ENCODE measurements at regions not wholly inside any gene's neighbourhood (a gene's known extent, or its start where the extent isn't known, plus 50 kb on each side); places are given as distances from the start of the nearest gene placed in this dataset.

DNA sequence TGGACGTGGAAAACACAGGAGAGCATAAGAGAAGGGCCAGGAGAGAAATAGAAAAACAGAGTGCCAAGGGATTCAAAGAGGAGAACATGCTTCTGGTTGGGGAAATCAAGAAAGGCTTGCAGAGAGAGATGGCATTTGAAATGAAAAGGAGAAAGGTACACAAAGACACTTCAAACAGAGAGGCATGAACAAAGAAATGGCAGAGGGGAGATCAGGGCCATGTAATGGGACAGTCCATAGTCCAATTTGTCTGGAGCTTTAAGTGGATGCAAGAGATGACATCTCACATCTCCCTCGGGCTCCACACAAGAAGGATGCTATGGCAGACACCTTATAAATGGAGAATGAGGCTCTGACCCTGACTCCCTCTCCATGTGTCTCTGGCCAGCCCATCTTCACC, 331.1 kb downstream of the MLLT3 start:
- DNase-seq, result no peak

DNA sequence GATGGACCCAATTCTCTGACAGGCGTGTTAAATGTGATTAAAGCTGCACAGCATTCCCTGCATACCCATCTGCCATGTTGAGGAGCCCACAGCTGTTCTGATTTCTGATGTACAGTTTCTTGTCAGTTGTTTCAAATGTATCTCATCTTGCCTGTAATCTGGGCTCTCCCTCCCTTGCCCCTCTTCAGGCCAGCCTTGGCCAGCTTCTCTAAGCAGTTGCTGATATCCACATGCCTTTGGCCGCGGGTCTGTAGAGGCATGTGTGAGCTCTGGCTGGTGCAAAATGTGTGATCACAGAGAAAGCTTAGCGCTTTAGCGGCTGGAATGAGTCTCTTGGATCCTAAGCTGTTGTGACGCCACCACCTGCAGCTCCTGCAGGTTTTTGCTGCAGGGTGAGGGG, 332.0 kb downstream of the MLLT3 start:
- DNase-seq, result peak; percentile 68

DNA sequence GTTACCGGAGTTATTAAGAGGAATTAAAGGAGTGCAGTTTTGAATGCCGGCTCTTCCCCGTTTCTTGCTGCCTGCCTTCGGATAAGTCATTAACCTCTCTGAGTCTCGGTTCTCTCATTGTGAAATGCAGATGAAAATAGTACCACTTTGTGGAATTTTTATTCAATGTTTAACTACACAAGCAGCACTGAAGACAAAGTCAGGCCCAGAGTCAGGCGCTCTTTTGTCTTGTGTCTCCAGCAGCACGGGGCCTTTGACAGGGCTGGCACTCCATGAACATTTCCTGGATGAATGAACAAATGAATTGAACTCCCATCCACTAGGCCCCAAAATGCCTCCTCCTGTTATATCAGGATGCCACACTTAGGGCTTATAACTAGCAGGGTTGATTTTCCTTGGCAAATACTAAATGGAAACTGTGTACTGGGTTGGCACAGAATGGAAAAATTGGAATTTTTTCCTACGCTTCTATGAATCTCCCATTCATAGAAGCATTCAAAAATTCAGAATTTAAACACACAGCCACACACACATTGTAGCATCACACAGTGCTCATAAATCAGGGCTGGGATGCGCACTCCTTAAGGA, 332.8 kb downstream of the MLLT3 start:
- peak; percentile 36 for DNase-seq

DNA sequence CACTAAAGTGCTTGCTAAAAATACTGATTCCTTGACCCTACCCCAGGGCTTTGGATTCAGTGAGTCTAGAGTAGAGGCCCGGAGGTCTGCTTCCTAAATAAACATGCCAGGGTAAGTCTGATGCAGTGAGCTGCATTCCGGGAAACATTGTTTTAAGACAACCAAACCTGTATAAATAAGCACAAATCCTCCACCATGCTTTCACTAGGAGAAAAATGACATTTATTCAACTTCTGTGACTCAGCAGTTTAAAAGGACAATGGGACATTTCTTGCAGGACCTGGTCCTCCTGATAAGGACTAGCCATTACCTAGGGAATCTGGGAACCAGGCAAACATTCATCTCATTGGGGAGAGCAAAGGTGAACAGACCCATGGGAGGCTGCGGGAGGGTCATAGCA, 335.3 kb downstream of the MLLT3 start:
- no peak for DNase-seq

DNA sequence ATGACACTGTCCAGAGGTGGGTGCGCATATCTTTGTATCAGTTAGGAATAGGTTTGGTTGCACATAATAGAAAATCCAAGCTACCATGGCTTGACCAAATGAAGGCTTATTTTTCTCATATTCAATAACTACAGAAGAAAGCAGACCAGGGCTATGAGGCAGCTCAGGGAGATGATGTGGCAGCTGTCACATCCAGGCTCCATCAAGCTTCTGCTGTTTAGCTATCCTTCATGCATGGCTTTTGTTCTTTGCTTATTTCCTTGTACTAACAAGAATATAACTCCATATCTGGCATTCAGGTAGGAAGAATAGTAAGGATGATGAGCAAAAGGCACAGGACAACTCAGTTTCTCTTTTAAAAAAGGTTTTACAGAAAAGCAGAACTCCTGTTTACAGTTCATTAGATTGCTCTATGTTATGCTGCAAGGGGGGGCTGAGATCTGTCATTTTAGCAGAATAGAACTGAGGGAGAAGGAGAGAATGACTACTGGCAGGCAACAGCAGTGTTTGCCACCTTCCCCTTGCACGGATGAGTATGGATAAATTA, 336.1 kb downstream of the MLLT3 start:
- DNase-seq, result peak; percentile 84

DNA sequence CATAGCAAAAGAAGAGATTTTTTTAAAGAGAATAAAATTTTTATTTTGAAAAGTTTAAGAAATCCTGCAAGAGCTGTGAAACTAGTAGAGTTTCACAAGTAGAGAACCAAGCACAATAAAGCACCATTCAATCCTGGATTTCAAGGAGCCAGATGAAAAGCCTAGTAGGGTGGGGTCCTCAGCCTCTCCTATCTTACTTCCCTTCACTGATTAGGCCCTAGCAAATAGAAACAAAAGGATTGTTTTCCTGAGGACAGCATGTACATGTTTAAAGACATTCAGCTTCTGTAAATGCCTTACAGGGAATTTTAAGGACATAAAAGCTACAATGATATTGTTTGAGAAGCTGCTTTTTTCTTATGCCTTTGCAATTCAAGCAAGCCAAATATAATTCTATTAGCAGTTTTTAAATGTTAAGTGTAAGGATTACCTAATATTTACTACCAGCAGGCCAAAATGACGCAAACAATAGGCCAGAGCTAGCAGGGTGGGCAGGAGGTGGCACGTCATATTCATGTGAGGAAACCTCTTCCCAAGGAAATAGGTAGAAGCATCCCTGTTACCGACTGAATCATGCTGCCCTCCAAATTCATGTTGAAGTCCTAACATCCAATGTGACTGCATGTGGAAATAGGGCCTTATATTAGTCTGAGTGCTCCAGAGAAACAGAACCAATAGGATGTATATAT, 337.6 kb downstream of the MLLT3 start:
- DNase-seq, result no peak

DNA sequence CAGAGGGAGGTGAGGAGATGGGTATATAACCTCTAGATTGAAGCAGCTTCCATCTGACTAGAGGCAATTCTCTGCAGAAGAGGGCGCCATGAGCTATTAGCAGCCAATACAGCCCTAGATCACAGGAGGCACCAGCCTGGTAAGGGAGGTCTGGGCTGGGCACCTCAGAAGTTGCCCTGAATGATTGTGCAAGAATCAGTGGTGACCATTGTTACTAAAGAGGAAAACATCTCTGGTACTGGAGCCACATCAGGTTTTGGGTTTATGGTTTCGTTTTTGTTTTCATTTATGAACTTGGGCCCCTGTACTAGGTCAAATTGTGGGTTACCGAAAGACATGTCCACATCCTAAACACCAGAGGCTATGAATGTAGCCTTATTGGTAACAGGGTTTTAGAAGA, 342.0 kb downstream of the MLLT3 start:
- DNase-seq, result no peak

DNA sequence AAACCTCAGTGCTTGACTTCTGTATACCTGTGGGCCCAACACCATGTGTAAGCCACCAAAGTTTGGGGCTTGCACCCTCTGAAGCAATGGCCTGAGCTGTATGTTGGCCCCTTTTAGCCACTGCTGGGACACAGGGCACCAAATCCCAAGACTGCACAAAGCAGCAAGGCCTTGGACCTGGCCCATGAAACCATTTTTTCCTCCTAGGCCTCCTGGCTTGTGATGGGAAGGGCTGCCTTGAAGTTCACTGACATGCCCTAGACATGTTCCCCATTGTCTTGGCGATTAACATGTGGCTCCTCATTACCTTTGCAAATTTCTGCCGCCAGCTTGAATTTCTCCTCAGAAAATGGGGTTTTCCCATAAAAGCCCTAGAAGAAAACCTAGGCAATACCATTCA, 345.5 kb downstream of the MLLT3 start:
- no peak for DNase-seq

DNA sequence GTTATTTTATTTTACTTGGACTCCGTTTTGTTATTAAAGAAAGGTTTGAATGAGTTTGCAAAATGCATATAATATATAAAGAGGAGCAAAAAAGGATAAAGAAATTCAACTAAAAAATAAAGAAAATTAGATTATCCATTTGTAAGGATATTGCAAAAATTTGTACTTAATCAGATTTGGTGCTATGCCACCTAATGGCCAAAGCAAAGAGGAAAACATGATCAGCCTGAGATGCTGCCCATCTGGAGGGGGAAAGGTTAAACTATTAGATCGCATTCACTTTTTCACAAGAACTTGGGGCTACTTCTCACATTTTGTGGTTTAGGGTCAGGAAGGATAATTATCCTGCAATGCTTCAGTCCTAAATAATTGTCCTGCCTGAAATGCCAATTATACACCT, 350.6 kb downstream of the MLLT3 start:
- no peak for DNase-seq

DNA sequence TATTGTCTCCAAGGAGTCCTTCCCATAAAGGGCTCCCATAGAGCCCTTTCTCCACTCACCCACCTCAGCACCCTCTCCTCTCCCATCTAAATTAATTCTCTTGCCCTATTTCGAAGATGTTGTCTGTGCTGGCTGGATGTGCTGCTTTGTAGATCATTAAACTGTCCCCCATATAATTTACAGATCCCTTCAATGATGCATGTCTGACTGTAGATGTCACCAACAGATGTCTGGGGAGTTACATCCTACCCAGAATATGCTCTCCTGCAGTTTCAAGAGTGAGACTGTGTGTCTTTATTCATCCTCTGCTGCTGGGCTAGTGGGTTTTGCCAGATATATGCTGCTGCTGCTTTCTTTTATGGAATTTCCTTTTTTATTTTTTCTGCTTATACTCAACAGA, 351.2 kb downstream of the MLLT3 start:
- DNase-seq, result no peak

DNA sequence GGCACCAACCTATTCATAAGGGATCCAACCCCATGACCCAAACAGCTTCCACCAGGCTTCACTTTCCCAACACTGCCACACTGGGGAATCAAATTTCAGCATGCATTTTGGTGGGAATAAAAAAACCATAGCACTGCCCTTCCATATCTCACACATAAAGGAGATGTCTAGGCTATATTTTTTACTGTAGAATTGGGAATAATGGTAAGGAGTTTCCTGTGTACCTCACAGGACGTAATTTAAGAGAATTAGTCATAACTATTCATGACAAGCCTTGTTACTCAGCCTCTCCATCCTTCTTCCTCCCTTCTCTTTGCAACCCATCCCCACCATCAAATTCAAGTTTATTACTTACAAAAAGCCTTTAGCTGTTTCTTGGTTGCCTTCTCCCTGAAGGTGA, 352.1 kb downstream of the MLLT3 start:
- DNase-seq, result no peak

DNA sequence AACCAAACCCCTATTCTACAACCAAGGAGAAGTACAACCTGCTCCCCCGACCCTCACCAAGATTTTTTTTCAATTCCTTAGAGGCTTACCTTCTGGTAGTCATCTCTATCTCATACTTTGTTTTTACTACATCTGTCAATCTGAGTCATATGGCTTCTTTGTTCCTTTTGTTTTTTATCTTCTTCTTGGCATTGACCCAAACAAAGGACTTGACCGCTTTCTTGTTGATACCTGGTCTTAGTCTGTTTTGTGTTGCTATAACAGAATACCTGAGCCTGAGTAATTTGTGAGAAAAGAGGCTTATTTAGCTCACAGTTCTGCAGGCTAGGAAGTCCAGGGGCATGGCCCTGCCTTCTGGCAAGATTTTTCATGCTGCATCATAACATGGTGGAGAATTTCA, 352.7 kb downstream of the MLLT3 start:
- no peak for DNase-seq

DNA sequence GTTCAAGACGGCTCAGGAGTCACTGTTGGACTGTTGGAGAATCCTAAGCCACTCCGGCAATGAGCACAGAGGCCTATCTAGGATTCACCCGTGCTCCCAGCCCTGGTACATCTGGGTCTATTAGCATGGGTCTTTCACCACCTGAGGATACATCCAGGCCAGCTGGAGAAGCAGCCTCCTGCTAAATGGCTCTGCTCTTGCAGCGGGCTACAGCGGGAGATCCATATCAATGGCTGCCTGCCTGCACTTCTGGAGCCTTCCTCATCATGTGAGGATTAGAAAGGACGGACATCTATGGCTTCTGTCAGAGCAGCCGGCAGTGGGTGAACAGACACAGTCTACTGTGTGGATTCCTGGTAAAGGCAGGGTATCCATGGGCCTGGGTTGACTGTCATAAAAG, 357.4 kb downstream of the MLLT3 start:
- DNase-seq, result no peak

DNA sequence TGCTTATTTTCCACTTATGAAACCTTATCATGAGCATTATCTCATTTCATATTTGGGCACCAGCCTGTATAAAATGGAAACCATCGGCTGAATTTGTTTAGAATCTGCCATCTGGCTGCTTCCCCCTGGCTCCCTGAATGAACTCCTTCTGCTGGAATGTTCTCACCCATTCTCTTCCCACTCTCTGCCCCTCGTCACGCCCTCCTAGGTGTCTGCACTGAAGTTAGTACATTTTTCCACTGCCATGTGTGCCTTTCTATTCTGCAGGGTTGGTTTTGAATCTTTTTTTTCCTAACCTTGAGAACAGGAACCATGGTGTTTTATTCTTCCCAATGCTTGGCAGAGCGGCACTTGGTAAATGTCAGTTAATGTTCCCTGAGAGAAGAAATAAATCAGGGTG, 359.7 kb downstream of the MLLT3 start:
- no peak for DNase-seq

DNA sequence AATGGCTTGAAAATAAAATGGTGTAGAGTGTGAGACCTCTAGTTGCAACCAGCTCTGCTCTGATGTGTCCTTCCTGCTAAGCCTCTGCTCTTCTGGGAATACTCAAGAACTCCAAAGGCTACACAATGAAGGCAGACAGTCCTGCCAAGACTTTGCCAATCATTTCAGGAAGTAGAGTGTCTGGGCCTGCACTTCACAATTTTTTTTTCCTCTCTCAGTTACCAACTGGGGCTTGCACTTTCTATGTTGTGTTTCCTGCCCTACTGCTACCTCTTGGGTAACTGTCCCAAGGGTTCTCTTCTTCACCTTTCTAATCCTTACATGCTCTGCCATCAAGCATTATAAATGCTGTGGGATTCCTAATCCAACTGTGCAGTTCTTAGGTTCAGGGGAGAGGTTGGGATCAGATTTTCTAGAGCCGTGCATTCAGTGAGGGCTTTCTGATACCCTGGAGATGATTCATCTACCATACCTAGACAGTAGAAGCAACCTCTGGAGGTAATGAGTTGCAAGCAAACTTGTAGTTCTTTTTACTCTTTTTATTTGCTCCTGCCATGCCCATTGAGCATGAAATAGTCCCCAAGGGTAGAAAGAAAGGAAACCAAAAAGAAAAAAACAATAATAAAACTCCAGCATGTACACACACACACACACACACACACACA, 365.9 kb downstream of the MLLT3 start:
- no peak for DNase-seq

DNA sequence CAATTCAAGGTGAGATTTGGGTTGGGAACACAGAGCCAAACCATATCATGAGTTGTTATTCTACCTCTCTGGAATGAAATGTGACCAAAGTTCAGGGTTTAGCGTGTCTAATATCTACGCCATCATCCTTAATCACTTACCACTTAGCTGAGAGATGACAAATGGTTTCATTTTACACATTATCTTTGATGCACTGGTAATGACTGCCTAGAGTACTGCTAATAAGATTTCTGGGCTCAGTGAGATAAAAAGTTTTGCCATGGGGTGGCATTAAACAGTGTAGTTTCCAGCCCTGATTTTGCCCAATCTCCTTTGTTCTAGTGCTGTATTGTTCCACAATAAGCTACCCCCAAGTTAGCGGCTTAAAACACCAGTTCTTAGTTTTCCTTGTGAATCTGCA, 367.2 kb downstream of the MLLT3 start:
- DNase-seq, result no peak

DNA sequence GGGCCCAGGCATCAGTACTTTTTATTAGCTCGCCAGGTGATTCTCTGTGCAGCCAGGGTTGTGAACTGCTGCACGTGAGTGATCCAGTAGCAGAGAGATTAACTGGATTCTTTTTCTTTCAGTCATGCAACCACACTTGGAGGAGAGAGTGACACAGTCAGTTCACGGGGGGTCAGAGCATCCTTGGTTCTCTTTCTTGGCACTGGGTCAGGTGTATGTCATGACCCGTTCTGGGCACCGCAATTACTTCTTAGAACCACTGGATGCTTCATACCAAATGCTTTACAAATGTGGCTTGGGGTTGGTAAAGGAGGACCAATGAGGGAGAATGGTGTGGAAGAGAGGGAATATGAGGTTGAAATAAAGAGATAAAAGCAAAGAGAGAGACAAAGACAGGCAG, 368.7 kb downstream of the MLLT3 start:
- no peak for DNase-seq

DNA sequence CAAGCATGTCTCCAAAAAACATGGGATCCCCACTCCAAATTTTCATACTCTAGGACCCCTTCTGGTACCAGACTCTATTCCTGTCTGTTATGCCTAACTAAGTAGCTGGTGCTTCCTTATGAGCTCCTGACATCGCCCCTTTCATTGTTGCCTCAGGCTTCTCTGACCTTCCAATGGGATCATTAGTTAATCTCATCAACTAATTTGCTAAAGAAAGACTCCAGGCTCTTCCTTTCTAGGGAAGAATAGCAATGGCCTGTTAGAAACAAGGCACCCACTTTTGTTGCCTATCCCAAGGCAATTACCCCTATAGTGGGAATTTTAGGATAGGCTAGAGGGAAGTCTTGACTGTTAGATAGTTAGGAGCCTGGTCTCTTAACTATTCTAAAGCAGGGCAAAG, 369.5 kb downstream of the MLLT3 start:
- DNase-seq, result no peak

DNA sequence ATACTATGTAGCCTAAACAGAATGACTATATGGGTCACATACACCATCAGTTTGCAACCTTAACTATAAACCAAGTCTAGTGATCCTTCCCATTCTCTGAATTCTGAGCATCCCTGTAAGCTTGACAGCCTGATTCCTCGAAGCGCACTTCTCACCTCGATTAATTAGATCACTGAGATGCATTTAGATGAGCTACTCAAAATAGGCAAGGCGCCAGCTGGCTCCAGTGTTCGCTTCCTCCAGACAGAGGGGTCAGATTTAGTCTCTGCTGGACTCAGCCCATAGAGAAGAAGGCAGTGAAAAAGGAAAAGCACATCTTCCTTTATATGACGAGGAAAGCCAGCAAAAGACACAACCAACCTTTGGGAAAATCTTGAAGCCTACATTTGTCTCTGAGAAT, 371.5 kb downstream of the MLLT3 start:
- no peak for DNase-seq

DNA sequence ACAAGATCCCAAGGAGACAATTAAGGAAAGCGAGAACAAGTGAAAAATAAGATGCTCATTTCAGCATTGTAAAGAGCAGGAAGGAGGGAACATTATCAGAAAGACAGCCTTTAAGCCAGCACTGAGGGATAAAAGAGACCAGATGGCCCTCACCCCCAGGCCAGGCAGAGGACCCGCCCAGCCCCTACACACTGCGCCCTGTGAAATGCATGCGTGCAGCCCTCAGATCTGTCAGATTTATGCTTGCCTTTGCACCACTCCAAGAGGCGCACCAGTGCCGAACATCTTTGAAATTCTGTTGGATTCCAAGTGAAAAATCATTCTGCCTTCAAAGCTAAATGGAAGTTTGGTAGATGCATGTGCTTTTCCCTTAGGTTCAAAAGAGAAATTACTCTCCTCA, 378.0 kb downstream of the MLLT3 start:
- DNase-seq, result no peak

DNA sequence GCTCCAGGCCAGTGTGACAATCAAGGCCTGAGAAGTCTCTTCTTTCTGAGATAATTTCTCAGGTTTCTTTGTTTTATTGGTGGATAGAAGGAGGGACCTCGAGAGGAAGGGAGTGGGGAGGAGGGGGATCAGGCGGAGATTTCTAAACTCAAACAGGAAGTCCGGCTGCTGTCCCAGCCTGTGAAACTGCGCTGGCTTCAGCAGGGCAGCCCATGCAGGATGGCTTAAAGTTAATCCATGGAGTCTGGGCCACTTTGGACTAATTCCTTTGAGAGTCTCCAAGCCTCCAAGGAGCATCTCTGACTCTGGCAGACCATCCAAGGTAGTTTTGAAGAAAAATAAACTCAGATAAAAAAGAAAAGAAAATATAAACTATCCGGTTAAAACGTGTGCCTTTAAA, 378.5 kb downstream of the MLLT3 start:
- no peak for DNase-seq

DNA sequence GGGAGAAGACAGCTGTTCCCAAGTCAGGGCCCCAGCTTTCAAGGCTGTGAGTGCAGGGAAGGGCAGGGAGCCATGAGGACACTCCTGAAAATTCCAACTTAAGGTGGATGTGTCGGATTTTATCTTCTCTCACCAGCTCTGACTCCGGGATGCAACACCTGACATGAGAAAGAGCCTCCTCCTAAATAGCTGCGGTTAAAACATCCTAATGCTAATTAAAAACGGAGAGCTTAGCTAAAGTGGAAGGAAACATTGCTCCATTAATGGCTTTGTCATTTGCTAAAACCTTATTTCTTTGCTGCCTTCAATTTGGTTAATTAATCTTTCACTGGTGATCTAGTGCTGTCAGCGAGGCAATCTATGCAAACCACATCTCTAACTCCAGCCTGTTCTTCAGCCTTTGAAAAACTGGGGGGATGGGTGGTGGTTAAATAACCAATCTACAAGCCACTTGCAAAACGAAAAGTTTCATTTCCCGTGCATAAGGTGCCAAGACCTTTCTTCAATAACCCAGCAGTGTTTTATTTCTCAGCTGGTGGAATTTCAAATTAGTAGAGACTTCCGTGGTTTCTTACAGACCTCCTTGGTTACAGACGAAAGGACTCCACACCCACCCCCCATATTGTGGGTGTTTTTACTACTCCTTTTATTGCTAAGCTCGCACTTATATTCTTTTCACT, 379.6 kb downstream of the MLLT3 start:
- peak; percentile 12 for DNase-seq

DNA sequence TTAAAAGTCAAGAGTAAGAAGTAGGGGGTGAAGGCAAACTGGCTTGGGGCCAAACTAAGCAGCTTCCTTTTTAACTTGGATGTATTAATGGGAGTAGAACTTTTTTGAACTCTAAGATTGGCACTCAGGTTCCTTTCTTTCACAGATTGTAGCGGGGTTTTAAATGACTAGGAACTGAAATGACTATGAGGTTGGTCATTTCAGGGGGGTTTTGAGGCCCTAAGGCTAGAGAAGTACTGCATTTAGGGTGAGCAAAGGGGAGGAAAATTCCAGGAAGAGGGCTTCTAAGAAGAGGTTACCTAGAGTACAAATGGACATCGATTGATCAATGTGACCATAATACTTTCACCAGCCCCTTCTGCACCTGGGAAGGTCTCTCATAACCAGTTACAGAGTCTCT, 381.8 kb downstream of the MLLT3 start:
- DNase-seq, result no peak

DNA sequence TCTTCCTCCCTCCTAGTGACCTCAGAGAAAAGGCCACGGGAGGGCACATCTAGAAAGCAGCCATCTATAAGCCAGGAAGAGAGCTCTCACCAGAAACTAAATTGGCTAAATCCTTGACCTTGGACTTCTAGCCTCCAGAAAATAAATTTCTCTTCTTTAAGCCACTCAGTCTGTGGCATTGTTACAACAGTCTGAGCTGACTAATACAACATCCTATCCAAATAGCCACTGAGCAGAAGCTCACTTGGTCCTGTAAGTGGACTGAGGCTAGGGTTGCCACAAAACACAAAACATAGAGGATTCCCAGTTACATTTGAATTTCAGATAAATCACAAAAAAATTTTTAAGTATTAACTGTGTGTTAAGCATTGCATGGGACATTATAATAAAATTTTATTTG, 383.4 kb downstream of the MLLT3 start:
- no peak for DNase-seq
